PFSK-1 (cell line): ENCODE measurements at regions not wholly inside any gene's neighbourhood (a gene's known extent, or its start where the extent isn't known, plus 50 kb on each side); places are given as distances from the start of the nearest gene placed in this dataset.

ENCODE experiments used
- FOXP2 ChIP-seq: optimal IDR thresholded peaks from 2 replicates; pipeline ENCODE3; 2011; ENCODE audit warnings: borderline replicate concordance, control low read depth, inconsistent platforms; ENCODE audit not compliant: insufficient read depth; ENCODE audit errors: extremely low read length, extremely low read depth
- POLR2AphosphoS5 ChIP-seq: IDR thresholded peaks from 2 replicates; pipeline ENCODE4 v1.6.1; 2012; ENCODE audit warnings: low read depth, mild to moderate bottlenecking, control low read depth, low read length, moderate library complexity
- SIN3A ChIP-seq: IDR thresholded peaks from 2 replicates; pipeline ENCODE4 v1.6.1; 2012; ENCODE audit warnings: mild to moderate bottlenecking, low read length, moderate library complexity, borderline replicate concordance; ENCODE audit not compliant: insufficient read depth
- TAF1 ChIP-seq: IDR thresholded peaks from 2 replicates; pipeline ENCODE4 v1.6.1; 2012; ENCODE audit warnings: low read length, control low read depth, borderline replicate concordance; ENCODE audit not compliant: insufficient read depth
- TF ChIP-seq, protein P1 (sequence below), 2 experiments: IDR thresholded peaks; 2 replicates each; pipeline versions ENCODE4 v1.6.1 to v1.8.0; 2011 to 2012; ENCODE audit warnings: low read depth in 2 of 2, low read length in 2 of 2, control low read depth in 1 of 2, inconsistent platforms in 1 of 2, mild to moderate bottlenecking in 1 of 2, moderate library complexity in 1 of 2; ENCODE audit not compliant: insufficient read depth in 1 of 2

DNA sequence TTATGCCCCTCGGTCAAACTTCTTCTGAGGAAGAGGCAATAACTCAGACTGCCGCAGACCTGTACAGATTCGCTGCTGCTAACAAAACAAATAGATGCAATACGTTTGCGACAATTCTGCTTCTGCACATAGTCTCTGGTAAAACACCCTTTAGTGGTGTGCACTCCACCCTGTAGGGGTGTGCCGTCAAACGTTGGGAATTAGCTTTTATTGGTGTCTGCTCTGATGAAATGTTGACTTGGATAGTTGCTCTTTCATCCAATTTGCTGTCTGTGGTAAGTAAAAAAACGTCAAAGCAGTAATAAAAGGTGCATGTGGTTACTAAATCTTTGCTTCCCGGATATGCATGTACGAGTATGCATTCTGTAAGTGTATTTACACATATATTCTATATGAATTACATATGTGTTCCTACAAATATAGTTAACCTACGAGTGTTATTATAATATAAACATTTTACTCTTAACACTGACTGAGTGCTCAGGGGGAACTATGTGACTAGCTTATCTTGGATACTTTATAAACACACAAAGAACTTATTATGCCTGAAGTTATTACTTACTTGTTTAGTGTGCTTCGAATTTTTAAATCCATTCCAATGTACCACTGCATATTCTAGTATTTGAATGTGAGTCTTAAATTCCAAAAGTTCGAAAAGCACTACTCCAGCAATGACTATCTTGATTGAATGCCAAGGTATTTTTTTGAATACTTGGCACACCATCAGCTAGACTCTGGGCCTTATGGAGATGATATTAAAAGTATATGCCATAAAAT is 610.2 kb downstream of the ZEB2 start:
- TF ChIP-seq TAF1 (no peak), FOXP2 (no peak), SIN3A (no peak), POLR2AphosphoS5 (no peak)
- TF ChIP-seq, protein P1, sequence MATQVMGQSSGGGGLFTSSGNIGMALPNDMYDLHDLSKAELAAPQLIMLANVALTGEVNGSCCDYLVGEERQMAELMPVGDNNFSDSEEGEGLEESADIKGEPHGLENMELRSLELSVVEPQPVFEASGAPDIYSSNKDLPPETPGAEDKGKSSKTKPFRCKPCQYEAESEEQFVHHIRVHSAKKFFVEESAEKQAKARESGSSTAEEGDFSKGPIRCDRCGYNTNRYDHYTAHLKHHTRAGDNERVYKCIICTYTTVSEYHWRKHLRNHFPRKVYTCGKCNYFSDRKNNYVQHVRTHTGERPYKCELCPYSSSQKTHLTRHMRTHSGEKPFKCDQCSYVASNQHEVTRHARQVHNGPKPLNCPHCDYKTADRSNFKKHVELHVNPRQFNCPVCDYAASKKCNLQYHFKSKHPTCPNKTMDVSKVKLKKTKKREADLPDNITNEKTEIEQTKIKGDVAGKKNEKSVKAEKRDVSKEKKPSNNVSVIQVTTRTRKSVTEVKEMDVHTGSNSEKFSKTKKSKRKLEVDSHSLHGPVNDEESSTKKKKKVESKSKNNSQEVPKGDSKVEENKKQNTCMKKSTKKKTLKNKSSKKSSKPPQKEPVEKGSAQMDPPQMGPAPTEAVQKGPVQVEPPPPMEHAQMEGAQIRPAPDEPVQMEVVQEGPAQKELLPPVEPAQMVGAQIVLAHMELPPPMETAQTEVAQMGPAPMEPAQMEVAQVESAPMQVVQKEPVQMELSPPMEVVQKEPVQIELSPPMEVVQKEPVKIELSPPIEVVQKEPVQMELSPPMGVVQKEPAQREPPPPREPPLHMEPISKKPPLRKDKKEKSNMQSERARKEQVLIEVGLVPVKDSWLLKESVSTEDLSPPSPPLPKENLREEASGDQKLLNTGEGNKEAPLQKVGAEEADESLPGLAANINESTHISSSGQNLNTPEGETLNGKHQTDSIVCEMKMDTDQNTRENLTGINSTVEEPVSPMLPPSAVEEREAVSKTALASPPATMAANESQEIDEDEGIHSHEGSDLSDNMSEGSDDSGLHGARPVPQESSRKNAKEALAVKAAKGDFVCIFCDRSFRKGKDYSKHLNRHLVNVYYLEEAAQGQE (IDR thresholded peaks at IDR 0.05; ENCODE audit: insufficient read depth in 1 of 2, low read depth in 2 of 2, low read length in 2 of 2) = no peak

DNA sequence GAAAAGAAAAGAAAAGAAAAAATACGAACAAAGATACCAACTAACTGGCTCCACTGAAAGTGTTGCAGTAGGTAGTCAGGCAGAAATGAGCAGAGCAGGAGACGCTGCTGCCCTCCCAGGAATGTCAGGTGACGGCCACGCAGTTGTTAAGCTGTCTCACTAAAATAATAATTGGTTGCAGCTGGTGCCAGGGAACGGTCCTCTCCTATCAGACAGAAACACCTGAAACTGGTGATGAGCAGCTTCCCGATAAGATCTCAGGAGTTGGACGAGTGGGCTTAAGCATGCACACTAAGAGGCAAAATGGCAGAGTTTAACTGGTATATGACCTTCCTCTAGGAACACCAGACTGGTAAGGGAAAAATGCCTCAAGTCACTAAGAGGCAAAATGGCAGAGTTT is 611.1 kb downstream of the ZEB2 start:
- TF ChIP-seq, protein P1 (IDR thresholded peaks at IDR 0.05; ENCODE audit: insufficient read depth in 1 of 2, low read depth in 2 of 2, low read length in 2 of 2) = no peak
- TF ChIP-seq FOXP2 (no peak), TAF1 (no peak), SIN3A (no peak), POLR2AphosphoS5 (no peak)

DNA sequence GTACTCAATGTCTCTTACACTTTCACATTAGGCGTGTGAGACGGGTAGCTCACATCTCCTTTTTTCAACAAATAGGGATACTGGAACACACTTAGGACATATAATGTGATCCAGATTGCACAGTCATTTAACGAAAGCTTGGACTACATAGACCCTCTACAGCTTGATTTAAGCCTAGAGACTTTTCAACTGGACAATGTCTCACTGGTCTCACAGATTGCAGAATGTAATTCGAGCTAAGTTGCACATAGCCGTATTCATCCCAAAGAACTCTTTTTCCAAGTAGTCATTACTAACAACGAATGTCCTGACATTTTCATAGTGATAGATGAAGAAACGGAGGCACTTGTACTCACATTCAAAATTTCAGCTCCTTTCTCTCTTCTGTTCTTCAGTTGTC is 612.1 kb downstream of the ZEB2 start:
- TF ChIP-seq SIN3A = no peak
- TF ChIP-seq, protein P1 (IDR thresholded peaks at IDR 0.05; ENCODE audit: insufficient read depth in 1 of 2, low read depth in 2 of 2, low read length in 2 of 2) = no peak
- no peak for TF ChIP-seq FOXP2
- no peak for TF ChIP-seq POLR2AphosphoS5

DNA sequence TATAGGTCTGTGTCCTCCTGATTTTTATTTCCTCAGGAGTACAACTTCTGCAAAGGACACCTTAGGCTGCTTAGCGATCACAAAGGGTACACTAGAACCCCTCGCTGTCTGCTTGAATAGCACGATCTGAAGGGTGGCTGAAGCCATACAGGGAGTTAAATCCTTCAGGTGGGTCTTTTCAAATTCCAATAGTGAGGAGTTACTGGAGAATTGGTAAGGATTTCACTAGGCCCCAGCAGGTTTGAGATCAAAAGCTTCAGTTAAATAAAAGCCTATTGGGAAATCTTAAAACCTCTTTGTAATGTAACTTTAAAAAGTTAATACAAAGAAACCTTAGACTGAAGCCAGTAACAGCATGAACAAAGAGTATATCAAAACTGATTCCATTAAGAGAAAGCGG is 613.1 kb downstream of the ZEB2 start:
- TF ChIP-seq FOXP2 = no peak
- TF ChIP-seq, protein P1 (IDR thresholded peaks at IDR 0.05; ENCODE audit: insufficient read depth in 1 of 2, low read depth in 2 of 2, low read length in 2 of 2) = no peak
- no peak for TF ChIP-seq POLR2AphosphoS5
- no peak for TF ChIP-seq SIN3A
- TF ChIP-seq TAF1 = no peak

DNA sequence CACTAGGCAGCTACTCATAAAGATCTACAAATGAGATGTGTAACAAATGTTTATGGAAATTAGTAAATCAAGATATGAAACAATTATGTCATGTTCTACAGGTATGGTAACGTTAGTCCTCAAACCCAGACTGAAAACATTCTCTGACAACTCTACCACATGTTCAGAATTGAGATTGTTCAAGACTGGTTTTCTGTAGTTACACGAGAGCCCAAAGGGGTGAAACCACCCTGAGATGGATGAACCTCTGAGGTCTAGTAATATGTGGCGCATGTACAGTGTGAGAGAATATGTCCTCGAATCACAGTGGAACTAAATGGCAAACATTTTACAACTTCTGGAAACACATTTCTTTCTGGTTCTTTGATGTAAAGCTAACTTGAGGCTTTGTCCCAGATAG is 614.3 kb downstream of the ZEB2 start:
- TF ChIP-seq, protein P1 (IDR thresholded peaks at IDR 0.05; ENCODE audit: insufficient read depth in 1 of 2, low read depth in 2 of 2, low read length in 2 of 2) = no peak
- TF ChIP-seq FOXP2 (no peak), POLR2AphosphoS5 (no peak), SIN3A (no peak), TAF1 (no peak)
